Endothelial cell (in vitro differentiated cells): ENCODE measurements at regions not wholly inside any gene's neighbourhood (a gene's known extent, or its start where the extent isn't known, plus 50 kb on each side); places are given as distances from the start of the nearest gene placed in this dataset.

ENCODE experiments used
- DNase-seq: peaks from one replicate; pipeline ENCODE4 v3.0.0; 2021; ENCODE audit warnings: low spot score
- H3K27ac Mint-ChIP-seq: one replicate; pipeline ENCODE4 v1.8.0; 2021; ENCODE audit warnings: mixed read lengths, inconsistent platforms; ENCODE audit not compliant: unreplicated experiment
- H3K27me3 Mint-ChIP-seq: one replicate; pipeline ENCODE4 v1.8.0; 2021; ENCODE audit warnings: mild to moderate bottlenecking, moderate library complexity, mixed read lengths, inconsistent platforms; ENCODE audit not compliant: unreplicated experiment
- H3K36me3 Mint-ChIP-seq: one replicate; pipeline ENCODE4 v1.8.0; 2021; ENCODE audit warnings: mild to moderate bottlenecking, low read depth, mixed read lengths, inconsistent platforms; ENCODE audit not compliant: unreplicated experiment
- H3K4me1 Mint-ChIP-seq: one replicate; pipeline ENCODE4 v1.8.0; 2021; ENCODE audit warnings: mild to moderate bottlenecking, mixed read lengths, inconsistent platforms; ENCODE audit not compliant: unreplicated experiment
- H3K4me3 Mint-ChIP-seq: one replicate; pipeline ENCODE4 v1.8.0; 2021; ENCODE audit warnings: mild to moderate bottlenecking, mixed read lengths, inconsistent platforms; ENCODE audit not compliant: unreplicated experiment
- H3K9me3 Mint-ChIP-seq: one replicate; pipeline ENCODE4 v1.8.0; 2021; ENCODE audit warnings: mixed read lengths, inconsistent platforms; ENCODE audit not compliant: unreplicated experiment
- CTCF ChIP-seq: fragments of 200-600 bp; sonication (generic); IDR thresholded peaks from one replicate; pipeline ENCODE4 v1.5.0; 2021; ENCODE audit warnings: antibody characterized with exemption; ENCODE audit not compliant: unreplicated experiment

- no peaks in the 10 kb centered on the region for H3K4me1 Mint-ChIP-seq
- no peaks in the 10 kb centered on the region for H3K36me3 Mint-ChIP-seq
- no peak for TF ChIP-seq CTCF
- H3K27ac Mint-ChIP-seq, result no peak overlapping the region
- no peaks in the 10 kb centered on the region for H3K9me3 Mint-ChIP-seq
- H3K4me3 Mint-ChIP-seq, result no peak overlapping the region
- DNase-seq, result no peak
- no peaks in the 10 kb centered on the region for H3K27me3 Mint-ChIP-seq
These were observed 440.0 kb upstream of the IRAK1BP1 start for GRCh38 chr6:78427386-78427785.

GRCh38 chr6:78430521-78430920 is 436.8 kb upstream of the IRAK1BP1 start:
- H3K9me3 Mint-ChIP-seq, result no peaks in the 10 kb centered on the region

GRCh38 chr6:78435671-78436070 is 431.7 kb upstream of the IRAK1BP1 start:
- H3K9me3 Mint-ChIP-seq, result no peaks in the 10 kb centered on the region
- no peak for TF ChIP-seq CTCF
- H3K4me3 Mint-ChIP-seq, result no peak overlapping the region
- no peaks in the 10 kb centered on the region for H3K4me1 Mint-ChIP-seq
- DNase-seq, result no peak
- H3K36me3 Mint-ChIP-seq, result no peaks in the 10 kb centered on the region
- H3K27ac Mint-ChIP-seq, result no peak overlapping the region
- H3K27me3 Mint-ChIP-seq, result no peaks in the 10 kb centered on the region

More at GRCh38 chr6:78430521-78430920, 436.8 kb upstream of the IRAK1BP1 start:
- no peaks in the 10 kb centered on the region for H3K4me1 Mint-ChIP-seq
- DNase-seq, result no peak
- no peak overlapping the region for H3K27ac Mint-ChIP-seq
- no peak for TF ChIP-seq CTCF
- no peak overlapping the region for H3K4me3 Mint-ChIP-seq
- H3K27me3 Mint-ChIP-seq, result no peaks in the 10 kb centered on the region
- H3K36me3 Mint-ChIP-seq, result no peaks in the 10 kb centered on the region

- Mint-ChIP-seq H3K4me1 (no peaks in the 10 kb centered on the region), H3K4me3 (no peak overlapping the region), H3K27me3 (no peaks in the 10 kb centered on the region), H3K27ac (no peak overlapping the region), H3K9me3 (no peaks in the 10 kb centered on the region), H3K36me3 (no peaks in the 10 kb centered on the region)
- no peak for DNase-seq
- TF ChIP-seq CTCF, result no peak
These were observed 431.0 kb upstream of the IRAK1BP1 start for GRCh38 chr6:78436335-78436734.

GRCh38 chr6:78438135-78438534 is 429.2 kb upstream of the IRAK1BP1 start:
- H3K9me3 Mint-ChIP-seq, result no peaks in the 10 kb centered on the region
- H3K4me1 Mint-ChIP-seq, result no peaks in the 10 kb centered on the region
- no peak overlapping the region for H3K4me3 Mint-ChIP-seq
- no peak for TF ChIP-seq CTCF
- no peaks in the 10 kb centered on the region for H3K36me3 Mint-ChIP-seq
- DNase-seq, result no peak
- H3K27ac Mint-ChIP-seq, result no peak overlapping the region
- no peaks in the 10 kb centered on the region for H3K27me3 Mint-ChIP-seq
